ENCODE measurements at regions not wholly inside any gene's neighbourhood (a gene's known extent, or its start where the extent isn't known, plus 50 kb on each side); places are given as distances from the start of the nearest gene placed in this dataset.

- H4K20me1 ChIP-seq (ENCODE audit: insufficient read depth, low read length): no peaks in the 10 kb centered on the region
- no peak for DNase-seq
- Mint-ChIP-seq H3K27me3 (ENCODE audit: low read depth in 3 of 3) (peaks cover 3 to 4% (median 4%) of the 10 kb centered on the region in 3 donors), H3K4me3 (no peak overlapping the region), H3K9me3 (peaks cover 0 to 1% (median 0%) of the 10 kb centered on the region in 7 donors), H3K27ac (no peak overlapping the region), H3K36me3 (no peaks in the 10 kb centered on the region), H3K4me1 (no peaks in the 10 kb centered on the region)
- H3K4me1 ChIP-seq (ENCODE audit: control insufficient read depth in 1 of 2, insufficient read depth in 2 of 2, low read length in 2 of 2): no peaks in the 10 kb centered on the region
- H3K9ac ChIP-seq (ENCODE audit: insufficient read depth, low read length, poor library complexity, severe bottlenecking): no peak overlapping the region
- no peak overlapping the region for H2AFZ ChIP-seq (ENCODE audit: insufficient read depth, low read depth, low read length, poor library complexity, severe bottlenecking)
- H3K79me2 ChIP-seq (ENCODE audit: insufficient read depth, low read length): no peaks in the 10 kb centered on the region
- TF ChIP-seq CTCF (IDR thresholded peaks at IDR 0.05): no peak
- H3K27ac ChIP-seq (ENCODE audit: low read depth in 1 of 2, low read length in 2 of 2): no peak overlapping the region
- H3K4me2 ChIP-seq (replicated peaks; ENCODE audit: extremely low read depth, low read length, poor library complexity, severe bottlenecking): no peak overlapping the region
- H3K4me3 ChIP-seq (replicated peaks in 1 of 3; ENCODE audit: low read depth in 2 of 3, low read length in 3 of 3): no peak overlapping the region
- intact Hi-C loops (cut with micrococcal nuclease): no loop called here
- no peaks in the 10 kb centered on the region for H3K27me3 ChIP-seq (ENCODE audit: control insufficient read depth in 2 of 2, insufficient read depth in 2 of 2, low read length in 2 of 2)
- no peaks in the 10 kb centered on the region for H3K36me3 ChIP-seq (replicated peaks in 1 of 2; ENCODE audit: control insufficient read depth in 1 of 2, insufficient read depth in 2 of 2, low read length in 2 of 2)
- no peaks in the 10 kb centered on the region for H3K9me3 ChIP-seq (replicated peaks in 1 of 2; ENCODE audit: control insufficient read depth in 1 of 2, insufficient read depth in 1 of 2, low read length in 2 of 2)
- WGBS (ENCODE audit: insufficient coverage): 96% methylated on average over 4 of the region's 4 CpGs
Observed at GRCh38 chr3:124409650-124410275, 320.5 kb upstream of the UMPS start.

GRCh38 chr3:124410471-124410870, 319.8 kb upstream of the UMPS start:
- H3K27ac Mint-ChIP-seq: no peak overlapping the region
- H3K36me3 ChIP-seq (replicated peaks in 1 of 2; ENCODE audit: control insufficient read depth in 1 of 2, insufficient read depth in 2 of 2, low read length in 2 of 2): no peaks in the 10 kb centered on the region
- H3K27ac ChIP-seq (ENCODE audit: low read depth in 1 of 2, low read length in 2 of 2): no peak overlapping the region
- intact Hi-C loops (cut with micrococcal nuclease): no loop called here
- H3K9me3 ChIP-seq (replicated peaks in 1 of 2; ENCODE audit: control insufficient read depth in 1 of 2, insufficient read depth in 1 of 2, low read length in 2 of 2): no peaks in the 10 kb centered on the region
- H3K27me3 ChIP-seq (ENCODE audit: control insufficient read depth in 2 of 2, insufficient read depth in 2 of 2, low read length in 2 of 2): no peaks in the 10 kb centered on the region
- no peaks in the 10 kb centered on the region for H3K4me1 ChIP-seq (ENCODE audit: control insufficient read depth in 1 of 2, insufficient read depth in 2 of 2, low read length in 2 of 2)
- no peaks in the 10 kb centered on the region for H3K79me2 ChIP-seq (ENCODE audit: insufficient read depth, low read length)
- H4K20me1 ChIP-seq (ENCODE audit: insufficient read depth, low read length): no peaks in the 10 kb centered on the region
- no peaks in the 10 kb centered on the region for H3K4me1 Mint-ChIP-seq
- H3K4me3 Mint-ChIP-seq: no peak overlapping the region
- DNase-seq: no peak
- no peak overlapping the region for H3K4me2 ChIP-seq (replicated peaks; ENCODE audit: extremely low read depth, low read length, poor library complexity, severe bottlenecking)
- peaks cover 3 to 4% (median 3%) of the 10 kb centered on the region in 3 donors for H3K27me3 Mint-ChIP-seq (ENCODE audit: low read depth in 3 of 3)
- no peaks in the 10 kb centered on the region for H3K36me3 Mint-ChIP-seq
- WGBS (ENCODE audit: insufficient coverage): no CpG with 5 or more reads among the region's 3 CpGs
- H2AFZ ChIP-seq (ENCODE audit: insufficient read depth, low read depth, low read length, poor library complexity, severe bottlenecking): no peak overlapping the region
- no peak for TF ChIP-seq CTCF (IDR thresholded peaks at IDR 0.05)
- no peak overlapping the region for H3K9ac ChIP-seq (ENCODE audit: insufficient read depth, low read length, poor library complexity, severe bottlenecking)
- H3K4me3 ChIP-seq (replicated peaks in 1 of 3; ENCODE audit: low read depth in 2 of 3, low read length in 3 of 3): no peak overlapping the region
- H3K9me3 Mint-ChIP-seq: peaks cover 0 to 1% (median 0%) of the 10 kb centered on the region in 7 donors

All from CD14-positive monocyte (primary cell).